ENCODE measurements at regions not wholly inside any gene's neighbourhood (a gene's known extent, or its start where the extent isn't known, plus 50 kb on each side); places are given as distances from the start of the nearest gene placed in this dataset.
A peak's percentile ranks its signal among the peaks of the same experiment; 100 is the strongest.
"Not testable (repeated sequence)": the region's sequence is repeated elsewhere in the genome, so short reads cannot be mapped to it uniquely, and the experiment has no call there.

- FAIRE-seq = no peak
Measured at GRCh38 chr4:118410138-118410537, 57.3 kb upstream of the PRSS12 start.

GRCh38 chr4:118417325-118417724 is 64.5 kb upstream of the PRSS12 start:
- no peak for FAIRE-seq

- not testable (repeated sequence) for FAIRE-seq
Measured at GRCh38 chr4:118417800-118418199, 65.0 kb upstream of the PRSS12 start.

GRCh38 chr4:118418396-118418795 is 65.6 kb upstream of the PRSS12 start:
- not testable (repeated sequence) for FAIRE-seq

- not testable (repeated sequence) for FAIRE-seq
Measured at GRCh38 chr4:118419626-118420025, 66.8 kb upstream of the PRSS12 start.

GRCh38 chr4:118424062-118424461 is 71.3 kb upstream of the PRSS12 start:
- not testable (repeated sequence) for FAIRE-seq

GRCh38 chr4:118428881-118429280 is 76.1 kb upstream of the PRSS12 start:
- not testable (repeated sequence) for FAIRE-seq

- FAIRE-seq = not testable (repeated sequence)
Measured at GRCh38 chr4:118432359-118432758, 79.6 kb upstream of the PRSS12 start.

GRCh38 chr4:118433612-118434375 is 81.0 kb upstream of the PRSS12 start:
- FAIRE-seq = not testable (repeated sequence)

- FAIRE-seq = not testable (repeated sequence)
Measured at GRCh38 chr4:118435415-118435814, 82.6 kb upstream of the PRSS12 start.

GRCh38 chr4:118442115-118442837 is 89.5 kb upstream of the PRSS12 start:
- not testable (repeated sequence) for FAIRE-seq

GRCh38 chr4:118447397-118447796 is 94.6 kb upstream of the PRSS12 start:
- FAIRE-seq = not testable (repeated sequence)

GRCh38 chr4:118454857-118455256 is 102.1 kb upstream of the PRSS12 start:
- not testable (repeated sequence) for FAIRE-seq

GRCh38 chr4:118461435-118461834 is 108.6 kb upstream of the PRSS12 start:
- FAIRE-seq = not testable (repeated sequence)

- not testable (repeated sequence) for FAIRE-seq
Measured at GRCh38 chr4:118465831-118466230, 113.0 kb upstream of the PRSS12 start.

GRCh38 chr4:118474001-118474626 is 121.3 kb upstream of the PRSS12 start:
- FAIRE-seq = not testable (repeated sequence)

- FAIRE-seq = not testable (repeated sequence)
Measured at GRCh38 chr4:118474771-118475170, 122.0 kb upstream of the PRSS12 start.

- not testable (repeated sequence) for FAIRE-seq
Measured at GRCh38 chr4:118475901-118476300, 123.1 kb upstream of the PRSS12 start.

GRCh38 chr4:118477826-118478225 is 125.0 kb upstream of the PRSS12 start:
- peak; percentile 60 for FAIRE-seq

- FAIRE-seq = not testable (repeated sequence)
Measured at GRCh38 chr4:118485801-118486314, 133.1 kb upstream of the PRSS12 start.

- FAIRE-seq = not testable (repeated sequence)
Measured at GRCh38 chr4:118492963-118493362, 140.2 kb upstream of the PRSS12 start.

GRCh38 chr4:118494437-118494836 is 141.6 kb upstream of the PRSS12 start:
- FAIRE-seq = not testable (repeated sequence)

GRCh38 chr4:118502967-118503366 is 150.2 kb upstream of the PRSS12 start:
- FAIRE-seq = not testable (repeated sequence)

Measured in endometrium (tissue), 2 donors.